GM12878 (cell line): ENCODE measurements at regions not wholly inside any gene's neighbourhood (a gene's known extent, or its start where the extent isn't known, plus 50 kb on each side); places are given as distances from the start of the nearest gene placed in this dataset.

ENCODE experiments used
- ATAC-seq: fragments of 200-7000 bp; cut with Tn5 transposase; 3 replicates; pipeline ENCODE4 v1.9.1; 2020; ENCODE audit warnings: mild to moderate bottlenecking, moderate library complexity
- BruUV-seq: library from RNA; stranded (reverse); fragments of 400-500 nt; replicated peaks from 2 replicates; lab custom pipeline; 2021; lab: Mats Ljungman, UMichigan
- CTCF ChIA-PET: fragments of 300-600 bp; sonication (Branson Sonifier 250); formaldehyde crosslinking; extraction: SDS; loops from one replicate; lab custom pipeline; 2021; ENCODE audit warnings: inconsistent platforms; lab: Yijun Ruan, JAX
- POLR2A ChIA-PET: fragments of 350-600 bp; formaldehyde crosslinking; extraction: SDS; loops from one replicate; lab custom pipeline; 2021; ENCODE audit warnings: inconsistent platforms; lab: Charles Lee
- RAD21 ChIA-PET: fragments of 300-600 bp; sonication (Branson Sonifier 250); formaldehyde crosslinking; loops from one replicate; lab custom pipeline; 2023; ENCODE audit warnings: antibody characterized with exemption; ENCODE audit not compliant: unreplicated experiment; lab: Charles Lee
- SMC1A ChIA-PET: fragments of 300-600 bp; sonication (Branson Sonifier 250); formaldehyde crosslinking; loops from one replicate; lab custom pipeline; 2023; ENCODE audit not compliant: unreplicated experiment, uncharacterized antibody; lab: Charles Lee
- DNase-seq: peaks from one replicate; pipeline ENCODE4 v3.0.0-alpha.2; 2011; ENCODE audit warnings: low read depth, low spot score
- FAIRE-seq: peaks from 3 replicates; lab custom pipeline; 2011; peaks lifted over from hg19 to GRCh38; lab: Jason Lieb, UNC
- H2AFZ ChIP-seq: 2 replicates; pipeline ENCODE4 v1.6.0; 2011; ENCODE audit warnings: low read depth, low read length, control low read depth; ENCODE audit not compliant: control insufficient read depth
- H3K27ac ChIP-seq: 2 replicates; pipeline ENCODE4 v1.5.1; 2011; ENCODE audit warnings: control low read depth; ENCODE audit not compliant: control insufficient read depth, insufficient read depth
- H3K27me3 ChIP-seq, 2 experiments: replicated peaks in 1 of 2; 2 replicates each; pipeline versions ENCODE4 v1.6.0 to v1.6.1; 2011; ENCODE audit warnings: low read length in 1 of 2; ENCODE audit not compliant: control insufficient read depth in 2 of 2, insufficient read depth in 2 of 2
- H3K36me3 ChIP-seq, 2 experiments: 2 replicates each; pipeline ENCODE4 v1.5.1; 2011; ENCODE audit warnings: low read length in 1 of 2; ENCODE audit not compliant: control insufficient read depth in 2 of 2, insufficient read depth in 2 of 2
- H3K4me1 ChIP-seq: 2 replicates; pipeline ENCODE4 v1.6.1; 2011; ENCODE audit warnings: mild to moderate bottlenecking, low read length, moderate library complexity, mixed read lengths; ENCODE audit not compliant: control insufficient read depth, insufficient read depth
- H3K4me2 ChIP-seq: 2 replicates; pipeline ENCODE4 v1.6.0; 2011; ENCODE audit warnings: control low read depth; ENCODE audit not compliant: control insufficient read depth, insufficient read depth
- H3K4me3 ChIP-seq: fragments of 200-600 bp; sonication (generic); 2 replicates; pipeline ENCODE4 v1.5.1; 2016
- H3K79me2 ChIP-seq: 2 replicates; pipeline ENCODE4 v1.6.0; 2011; ENCODE audit warnings: low read length; ENCODE audit not compliant: control insufficient read depth, insufficient read depth
- H3K9ac ChIP-seq: 2 replicates; pipeline ENCODE4 v1.8.0; 2011; ENCODE audit warnings: low read length, control low read depth, mixed read lengths; ENCODE audit not compliant: control insufficient read depth, insufficient read depth
- H3K9me3 ChIP-seq: replicated peaks from 3 replicates; pipeline ENCODE4 v1.5.1; 2011; ENCODE audit warnings: mild to moderate bottlenecking, low read length; ENCODE audit not compliant: control insufficient read depth, insufficient read depth
- H4K20me1 ChIP-seq: 2 replicates; pipeline ENCODE4 v1.6.0; 2011; ENCODE audit not compliant: control insufficient read depth, insufficient read depth
- BMI1 ChIP-seq: fragments of 450-650 bp; IDR thresholded peaks from 2 replicates; pipeline ENCODE4 v1.6.1; 2016; ENCODE audit warnings: mild to moderate bottlenecking, moderate library complexity, borderline replicate concordance
- CBX3 ChIP-seq: fragments of 200-600 bp; sonication (generic); IDR thresholded peaks from 2 replicates; pipeline ENCODE4 v1.6.1; 2016; ENCODE audit warnings: low read depth, borderline replicate concordance
- CHD4 ChIP-seq: fragments of 200-600 bp; sonication (generic); IDR thresholded peaks from 2 replicates; pipeline ENCODE4 v1.6.1; 2016; ENCODE audit warnings: mild to moderate bottlenecking
- CTCF ChIP-seq, 3 experiments: IDR thresholded peaks in 2 of 3; conservative IDR thresholded peaks in 1 of 3; 2 replicates each; pipeline ENCODE4 v1.5.1; 2011; ENCODE audit warnings: low read depth in 3 of 3, low read length in 3 of 3, mild to moderate bottlenecking in 3 of 3, control low read depth in 2 of 3, moderate library complexity in 2 of 3, inconsistent platforms in 1 of 3, mixed read lengths in 1 of 3; ENCODE audit not compliant: control insufficient read depth in 2 of 3, insufficient read depth in 1 of 3; ENCODE audit errors: extremely low read depth in 1 of 3
- ELK1 ChIP-seq: IDR thresholded peaks from 2 replicates; pipeline ENCODE4 v1.6.1; 2012; ENCODE audit warnings: low read depth, low read length, improper control_type of control experiment
- ETV6 ChIP-seq, 2 experiments: fragments of 450-650 bp in 1 of 2; IDR thresholded peaks in 1 of 2; conservative IDR thresholded peaks in 1 of 2; 2 replicates each; pipeline ENCODE4 v1.6.1; 2014; ENCODE audit warnings: antibody characterized with exemption in 1 of 2, borderline replicate concordance in 1 of 2, low read depth in 1 of 2, mild to moderate bottlenecking in 1 of 2, moderate library complexity in 1 of 2
- FOXM1 ChIP-seq: IDR thresholded peaks from 2 replicates; pipeline ENCODE4 v1.6.1; 2012; ENCODE audit warnings: low read depth, mild to moderate bottlenecking, inconsistent platforms, low read length, moderate library complexity
- JUNB ChIP-seq: IDR thresholded peaks from 2 replicates; pipeline ENCODE4 v1.6.1; 2016; ENCODE audit warnings: antibody characterized with exemption, mild to moderate bottlenecking
- NFXL1 ChIP-seq: fragments of 450-650 bp; IDR thresholded peaks from 2 replicates; pipeline ENCODE4 v1.6.1; 2017; ENCODE audit warnings: antibody characterized with exemption, mild to moderate bottlenecking, borderline replicate concordance
- POLR2AphosphoS2 ChIP-seq: IDR thresholded peaks from 2 replicates; pipeline ENCODE4 v1.6.1; 2011; ENCODE audit warnings: low read depth, mild to moderate bottlenecking, low read length, improper control_type of control experiment, moderate library complexity
- RB1 ChIP-seq: fragments of 450-650 bp; formaldehyde crosslinking; IDR thresholded peaks from 2 replicates; pipeline ENCODE4 v1.6.1; 2017; ENCODE audit warnings: mild to moderate bottlenecking, borderline replicate concordance
- RBBP5 ChIP-seq: fragments of 200-600 bp; sonication (generic); conservative IDR thresholded peaks from 2 replicates; pipeline ENCODE4 v1.6.1; 2016
- RUNX3 ChIP-seq: IDR thresholded peaks from 2 replicates; pipeline ENCODE4 v1.6.1; 2012; ENCODE audit warnings: low read length, inconsistent platforms
- SIX5 ChIP-seq: IDR thresholded peaks from 2 replicates; pipeline ENCODE4 v1.6.1; 2011; ENCODE audit warnings: mild to moderate bottlenecking, low read depth, low read length, moderate library complexity; ENCODE audit not compliant: severe bottlenecking
- SMAD5 ChIP-seq: IDR thresholded peaks from 2 replicates; pipeline ENCODE4 v1.6.1; 2016; ENCODE audit warnings: antibody characterized with exemption, low read depth
- SMC3 ChIP-seq: IDR thresholded peaks from 2 replicates; pipeline ENCODE4 v1.6.1; 2011; ENCODE audit warnings: low read length, improper control_type of control experiment, borderline replicate concordance
- TARDBP ChIP-seq: IDR thresholded peaks from 2 replicates; pipeline ENCODE4 v1.6.1; 2016; ENCODE audit warnings: borderline replicate concordance
- TCF12 ChIP-seq: IDR thresholded peaks from 2 replicates; pipeline ENCODE4 v1.6.1; 2011; ENCODE audit warnings: low read depth, mild to moderate bottlenecking, low read length
- in situ Hi-C: fragments of 300-500 bp; cut with MboI; formaldehyde crosslinking; loops from 9 replicates; pipeline ENCODE4 v1.14.3; 2018; ENCODE audit warnings: mixed read lengths
- intact Hi-C: fragments of 100-400 bp; cut with micrococcal nuclease; formaldehyde crosslinking; loops from one replicate; pipeline ENCODE4 v1.14.2; 2022; ENCODE audit not compliant: unreplicated experiment
- TF ChIP-seq, protein P1 (sequence below): IDR thresholded peaks from 2 replicates; pipeline ENCODE4 v1.6.1; 2012; ENCODE audit warnings: low read depth, low read length, improper control_type of control experiment
- TF ChIP-seq, protein P2 (sequence below): IDR thresholded peaks from 2 replicates; pipeline ENCODE4 v1.6.1; 2011; ENCODE audit warnings: borderline replicate concordance, low read depth, mild to moderate bottlenecking, moderate library complexity, low read length; ENCODE audit not compliant: insufficient read depth, poor library complexity, severe bottlenecking

DNA sequence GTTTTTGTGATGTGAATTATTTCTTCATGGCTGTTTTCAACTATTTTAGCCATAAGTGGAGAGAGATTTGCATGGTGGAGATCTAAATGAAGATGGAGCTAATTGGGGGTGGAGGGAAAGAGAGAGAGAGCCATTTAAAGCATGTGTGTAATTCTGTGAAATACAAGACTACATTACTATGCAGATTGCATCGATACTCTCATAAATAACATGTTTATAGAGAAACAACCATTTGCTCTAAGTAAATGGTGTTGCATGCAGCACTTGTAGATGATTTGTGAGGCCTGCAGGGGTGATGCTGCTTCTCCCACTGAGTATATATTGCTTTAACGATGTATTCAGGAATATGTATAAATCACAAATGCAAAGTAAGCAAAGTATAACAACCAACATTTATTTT is 270.2 kb upstream of the RIOK2 start (continued):
- TF ChIP-seq, protein P1, sequence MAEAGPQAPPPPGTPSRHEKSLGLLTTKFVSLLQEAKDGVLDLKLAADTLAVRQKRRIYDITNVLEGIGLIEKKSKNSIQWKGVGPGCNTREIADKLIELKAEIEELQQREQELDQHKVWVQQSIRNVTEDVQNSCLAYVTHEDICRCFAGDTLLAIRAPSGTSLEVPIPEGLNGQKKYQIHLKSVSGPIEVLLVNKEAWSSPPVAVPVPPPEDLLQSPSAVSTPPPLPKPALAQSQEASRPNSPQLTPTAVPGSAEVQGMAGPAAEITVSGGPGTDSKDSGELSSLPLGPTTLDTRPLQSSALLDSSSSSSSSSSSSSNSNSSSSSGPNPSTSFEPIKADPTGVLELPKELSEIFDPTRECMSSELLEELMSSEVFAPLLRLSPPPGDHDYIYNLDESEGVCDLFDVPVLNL = no peak
- TF ChIP-seq, protein P2, sequence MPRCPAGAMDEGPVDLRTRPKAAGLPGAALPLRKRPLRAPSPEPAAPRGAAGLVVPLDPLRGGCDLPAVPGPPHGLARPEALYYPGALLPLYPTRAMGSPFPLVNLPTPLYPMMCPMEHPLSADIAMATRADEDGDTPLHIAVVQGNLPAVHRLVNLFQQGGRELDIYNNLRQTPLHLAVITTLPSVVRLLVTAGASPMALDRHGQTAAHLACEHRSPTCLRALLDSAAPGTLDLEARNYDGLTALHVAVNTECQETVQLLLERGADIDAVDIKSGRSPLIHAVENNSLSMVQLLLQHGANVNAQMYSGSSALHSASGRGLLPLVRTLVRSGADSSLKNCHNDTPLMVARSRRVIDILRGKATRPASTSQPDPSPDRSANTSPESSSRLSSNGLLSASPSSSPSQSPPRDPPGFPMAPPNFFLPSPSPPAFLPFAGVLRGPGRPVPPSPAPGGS = no peak
- TF ChIP-seq RUNX3 (no peak), RB1 (no peak), RBBP5 (no peak), BMI1 (no peak), SIX5 (no peak), NFXL1 (no peak), SMAD5 (no peak), ETV6 (conservative IDR thresholded peaks at IDR 0.05 in 1 of 2, IDR thresholded peaks at IDR 0.05 in 1 of 2; ENCODE audit: borderline replicate concordance in 1 of 2, low read depth in 1 of 2) (no peak), JUNB (no peak), CBX3 (no peak)

DNA sequence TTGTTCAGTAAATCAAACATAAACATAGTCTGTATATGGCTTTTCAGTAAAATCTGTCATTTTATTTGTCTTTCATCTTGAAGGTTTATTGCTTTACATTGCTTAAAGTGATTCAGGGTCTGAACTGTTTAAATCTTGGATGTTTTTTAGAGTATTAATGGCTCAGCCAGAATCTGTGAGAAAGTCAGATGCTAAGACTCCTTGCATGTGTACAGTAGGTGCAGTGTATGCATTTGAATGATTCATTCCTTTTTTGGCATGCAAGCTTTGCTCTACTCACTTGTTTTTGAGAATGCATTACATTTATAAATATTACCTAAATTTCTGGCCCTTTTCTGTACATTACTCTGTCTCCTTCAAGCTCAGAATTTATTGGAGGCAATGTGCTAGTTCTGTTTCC is 271.0 kb upstream of the RIOK2 start:
- BruUV-seq = no TSS peak
- no peaks in the 10 kb centered on the region for H3K9me3 ChIP-seq
- ChIA-PET SMC1A (interaction anchor here (1.1 to 1.8 kb wide), 3 partner anchors 26 to 79 kb away, joined by 3 to 7 read pairs (median 5); no protein-coding TSS in a partner anchor), RAD21 (interaction anchor here (0.9 to 1.2 kb wide), 2 partner anchors 27 to 80 kb away, joined by 3 read pairs; no protein-coding TSS in a partner anchor), CTCF (interaction anchor here (0.6 kb wide), 1 partner anchor 1459 kb away, joined by 4 read pairs; no protein-coding TSS in a partner anchor), POLR2A (no interaction called here)
- no peak overlapping the region for H2AFZ ChIP-seq
- no peaks in the 10 kb centered on the region for H3K79me2 ChIP-seq
- DNase-seq (no peak), ATAC-seq (no peak), FAIRE-seq (peak; percentile 35)
- no peak overlapping the region for H3K27ac ChIP-seq
- intact Hi-C loops = no loop called here
- no peak overlapping the region for H3K4me3 ChIP-seq
- H4K20me1 ChIP-seq = no peaks in the 10 kb centered on the region
- in situ Hi-C loops = no loop called here
- no peak overlapping the region for H3K9ac ChIP-seq
- H3K4me1 ChIP-seq = peaks cover 7% of the 10 kb centered on the region
- H3K4me2 ChIP-seq = no peak overlapping the region
- no peaks in the 10 kb centered on the region for H3K27me3 ChIP-seq
- no peaks in the 10 kb centered on the region for H3K36me3 ChIP-seq
- no peak for TF ChIP-seq FOXM1
- TF ChIP-seq ELK1 = no peak
- no peak for TF ChIP-seq NFXL1
- no peak for TF ChIP-seq SMC3
- TF ChIP-seq TCF12 = no peak
- TF ChIP-seq POLR2AphosphoS2 = no peak
- TF ChIP-seq CHD4 = no peak
- TF ChIP-seq TARDBP = no peak
- TF ChIP-seq CTCF (IDR thresholded peaks at IDR 0.05 in 2 of 3, conservative IDR thresholded peaks at IDR 0.05 in 1 of 3; ENCODE audit: control insufficient read depth in 2 of 3, extremely low read depth in 1 of 3, insufficient read depth in 1 of 3, low read depth in 3 of 3, low read length in 3 of 3) = no peak
